ENCODE measurements at regions not wholly inside any gene's neighbourhood (a gene's known extent, or its start where the extent isn't known, plus 50 kb on each side); places are given as distances from the start of the nearest gene placed in this dataset.

DNA sequence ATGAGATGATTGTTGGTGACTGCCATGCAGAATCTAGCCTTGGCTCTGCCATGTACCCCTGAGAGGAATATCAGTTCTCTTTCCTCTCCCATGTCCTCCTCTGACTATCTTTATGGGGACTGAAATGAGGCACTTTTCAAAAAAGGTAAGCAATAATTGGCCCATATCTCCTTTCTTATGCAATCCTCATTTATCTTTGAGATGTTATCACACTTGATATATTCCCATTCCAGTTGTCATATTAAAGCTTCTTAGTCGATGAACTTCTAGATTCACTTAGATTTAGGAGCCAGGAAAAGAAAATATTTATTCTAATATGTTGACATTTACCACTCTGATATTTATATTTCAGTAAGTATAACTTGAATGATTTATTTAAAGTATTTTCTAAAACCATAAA is 55.3 kb upstream of the CXCL8 start:
- Histone ChIP-seq H3K9me3 (no peaks in the 10 kb centered on the region), H3K27me3 (ENCODE audit: low read depth) (no peaks in the 10 kb centered on the region), H3K4me3 (no peak overlapping the region), H3K27ac (no peak overlapping the region), H3K36me3 (no peaks in the 10 kb centered on the region), H3K4me1 (no peaks in the 10 kb centered on the region)
- TF ChIP-seq, protein P1, sequence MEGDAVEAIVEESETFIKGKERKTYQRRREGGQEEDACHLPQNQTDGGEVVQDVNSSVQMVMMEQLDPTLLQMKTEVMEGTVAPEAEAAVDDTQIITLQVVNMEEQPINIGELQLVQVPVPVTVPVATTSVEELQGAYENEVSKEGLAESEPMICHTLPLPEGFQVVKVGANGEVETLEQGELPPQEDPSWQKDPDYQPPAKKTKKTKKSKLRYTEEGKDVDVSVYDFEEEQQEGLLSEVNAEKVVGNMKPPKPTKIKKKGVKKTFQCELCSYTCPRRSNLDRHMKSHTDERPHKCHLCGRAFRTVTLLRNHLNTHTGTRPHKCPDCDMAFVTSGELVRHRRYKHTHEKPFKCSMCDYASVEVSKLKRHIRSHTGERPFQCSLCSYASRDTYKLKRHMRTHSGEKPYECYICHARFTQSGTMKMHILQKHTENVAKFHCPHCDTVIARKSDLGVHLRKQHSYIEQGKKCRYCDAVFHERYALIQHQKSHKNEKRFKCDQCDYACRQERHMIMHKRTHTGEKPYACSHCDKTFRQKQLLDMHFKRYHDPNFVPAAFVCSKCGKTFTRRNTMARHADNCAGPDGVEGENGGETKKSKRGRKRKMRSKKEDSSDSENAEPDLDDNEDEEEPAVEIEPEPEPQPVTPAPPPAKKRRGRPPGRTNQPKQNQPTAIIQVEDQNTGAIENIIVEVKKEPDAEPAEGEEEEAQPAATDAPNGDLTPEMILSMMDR (IDR thresholded peaks at IDR 0.05): no peak
- intact Hi-C loops (cut with DNase I): no loop called here
- DNase-seq (no peak), ATAC-seq (no peak)

DNA sequence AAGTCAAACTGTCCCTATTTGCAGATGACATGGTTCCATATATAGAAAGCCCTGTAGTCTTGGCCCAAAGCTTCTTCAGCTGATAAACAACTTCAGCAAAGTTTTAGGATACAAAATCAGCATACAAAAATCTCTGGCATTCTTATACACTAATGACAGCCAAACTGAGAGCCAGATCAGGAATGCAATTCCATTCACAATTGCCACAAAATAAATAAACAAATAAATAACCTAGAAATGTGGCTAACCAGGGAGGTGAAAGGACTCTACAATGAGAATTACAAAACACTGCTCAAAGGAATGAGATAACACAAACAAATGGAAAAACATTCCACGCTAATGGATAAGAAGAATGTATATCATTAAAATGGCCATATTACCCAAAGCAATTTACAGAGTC is 52.9 kb upstream of the CXCL8 start:
- DNase-seq: no peak

DNA sequence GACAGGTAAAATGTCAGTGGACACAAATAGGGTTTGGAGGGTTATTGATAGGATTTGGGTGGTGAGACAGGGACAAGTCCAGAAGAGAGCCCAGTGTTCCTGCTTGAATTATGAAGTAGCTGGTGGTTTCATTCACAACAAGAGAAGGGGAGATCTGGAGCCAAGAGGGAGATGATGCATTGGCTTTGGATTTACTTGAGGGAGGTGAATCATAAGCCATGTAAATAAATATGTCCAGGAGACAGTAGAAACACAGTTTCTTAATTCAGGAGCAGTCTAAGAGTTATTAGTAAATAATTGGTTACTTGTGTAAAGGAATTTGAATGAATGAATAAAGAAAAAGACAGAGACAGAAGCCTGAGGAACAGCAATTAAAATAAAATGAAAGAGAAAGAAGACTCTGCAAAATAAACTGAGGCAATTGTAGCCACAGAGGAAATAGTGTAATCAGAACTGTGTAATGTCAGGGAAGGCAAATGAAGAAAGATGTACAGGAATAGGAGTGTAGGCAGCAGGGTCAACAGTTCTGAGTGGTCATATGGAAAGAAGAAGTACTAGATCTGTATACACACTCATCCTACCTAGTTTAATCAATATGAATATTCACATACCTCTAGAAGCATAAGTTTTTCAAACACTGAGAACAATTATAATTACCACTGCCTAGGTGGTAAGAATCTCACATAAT is 50.2 kb upstream of the CXCL8 start:
- Histone ChIP-seq H3K36me3 (no peaks in the 10 kb centered on the region), H3K4me1 (no peaks in the 10 kb centered on the region), H3K9me3 (no peaks in the 10 kb centered on the region), H3K4me3 (no peak overlapping the region), H3K27me3 (ENCODE audit: low read depth) (no peaks in the 10 kb centered on the region), H3K27ac (no peak overlapping the region)
- DNase-seq: no peak
- peak; percentile 56 to 57 for ATAC-seq
- TF ChIP-seq, protein P1 (IDR thresholded peaks at IDR 0.05): no peak
- intact Hi-C loops (cut with DNase I): no loop called here

More for the DNA sequence above, 52.9 kb upstream of the CXCL8 start:
- H3K36me3 ChIP-seq: no peaks in the 10 kb centered on the region
- intact Hi-C loops (cut with DNase I): no loop called here
- H3K27ac ChIP-seq: no peak overlapping the region
- H3K9me3 ChIP-seq: no peaks in the 10 kb centered on the region
- H3K4me3 ChIP-seq: no peak overlapping the region
- H3K4me1 ChIP-seq: no peaks in the 10 kb centered on the region
- no peak for ATAC-seq
- H3K27me3 ChIP-seq (ENCODE audit: low read depth): no peaks in the 10 kb centered on the region
- TF ChIP-seq, protein P1 (IDR thresholded peaks at IDR 0.05): no peak
